ENCODE measurements at regions not wholly inside any gene's neighbourhood (a gene's known extent, or its start where the extent isn't known, plus 50 kb on each side); places are given as distances from the start of the nearest gene placed in this dataset.
"Not testable (repeated sequence)": the region's sequence is repeated elsewhere in the genome, so short reads cannot be mapped to it uniquely, and the experiment has no call there.

GRCh38 chr1:115530407-115530806 is 111.4 kb upstream of the VANGL1 start:
- ChIA-PET CTCF (no interaction called here), POLR2A (no interaction called here)
- H3K27ac Mint-ChIP-seq = no peak overlapping the region
- H3K9me3 Mint-ChIP-seq = peaks cover 3% of the 10 kb centered on the region
- intact Hi-C loops (cut with micrococcal nuclease) = no loop called here
- H3K27me3 Mint-ChIP-seq = peaks cover 7% of the 10 kb centered on the region
- TF ChIP-seq, protein P1, sequence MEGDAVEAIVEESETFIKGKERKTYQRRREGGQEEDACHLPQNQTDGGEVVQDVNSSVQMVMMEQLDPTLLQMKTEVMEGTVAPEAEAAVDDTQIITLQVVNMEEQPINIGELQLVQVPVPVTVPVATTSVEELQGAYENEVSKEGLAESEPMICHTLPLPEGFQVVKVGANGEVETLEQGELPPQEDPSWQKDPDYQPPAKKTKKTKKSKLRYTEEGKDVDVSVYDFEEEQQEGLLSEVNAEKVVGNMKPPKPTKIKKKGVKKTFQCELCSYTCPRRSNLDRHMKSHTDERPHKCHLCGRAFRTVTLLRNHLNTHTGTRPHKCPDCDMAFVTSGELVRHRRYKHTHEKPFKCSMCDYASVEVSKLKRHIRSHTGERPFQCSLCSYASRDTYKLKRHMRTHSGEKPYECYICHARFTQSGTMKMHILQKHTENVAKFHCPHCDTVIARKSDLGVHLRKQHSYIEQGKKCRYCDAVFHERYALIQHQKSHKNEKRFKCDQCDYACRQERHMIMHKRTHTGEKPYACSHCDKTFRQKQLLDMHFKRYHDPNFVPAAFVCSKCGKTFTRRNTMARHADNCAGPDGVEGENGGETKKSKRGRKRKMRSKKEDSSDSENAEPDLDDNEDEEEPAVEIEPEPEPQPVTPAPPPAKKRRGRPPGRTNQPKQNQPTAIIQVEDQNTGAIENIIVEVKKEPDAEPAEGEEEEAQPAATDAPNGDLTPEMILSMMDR (IDR thresholded peaks at IDR 0.05) = no peak
- DNase-seq (no peak), ATAC-seq (ENCODE audit: low read depth) (no peak)
- no peak overlapping the region for H3K4me3 Mint-ChIP-seq
- H3K4me1 Mint-ChIP-seq = no peaks in the 10 kb centered on the region
- no peaks in the 10 kb centered on the region for H3K36me3 Mint-ChIP-seq (ENCODE audit: low read depth)

- Mint-ChIP-seq H3K4me1 (no peaks in the 10 kb centered on the region), H3K36me3 (ENCODE audit: low read depth) (no peaks in the 10 kb centered on the region), H3K27me3 (peaks cover 7% of the 10 kb centered on the region), H3K27ac (no peak overlapping the region), H3K4me3 (no peak overlapping the region), H3K9me3 (no peaks in the 10 kb centered on the region)
- ATAC-seq (ENCODE audit: low read depth) (no peak), DNase-seq (no peak)
- TF ChIP-seq, protein P1 (IDR thresholded peaks at IDR 0.05) = no peak
- CTCF ChIA-PET = no interaction called here
- POLR2A ChIA-PET = no interaction called here
- intact Hi-C loops (cut with micrococcal nuclease) = no loop called here
These were observed 112.4 kb upstream of the VANGL1 start for GRCh38 chr1:115529216-115529897.

DNA sequence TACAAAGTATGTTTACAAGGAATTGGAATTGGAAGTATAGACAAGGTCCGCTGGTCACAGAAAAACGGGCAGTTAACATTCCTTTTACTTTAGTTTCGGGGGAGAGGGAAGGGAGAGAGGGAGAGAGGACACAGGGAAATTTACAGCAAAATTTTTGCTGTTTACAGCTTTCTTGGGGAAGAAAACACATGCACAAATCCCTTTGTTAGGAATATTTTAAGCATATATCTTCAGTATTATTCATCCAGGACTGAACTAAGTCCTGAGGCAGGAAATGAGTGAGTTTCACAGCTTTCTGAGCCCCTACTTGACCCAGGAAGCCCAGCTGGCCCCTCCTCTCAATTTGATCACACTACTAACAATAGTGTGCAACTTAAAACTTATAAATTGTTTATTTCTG is 113.4 kb upstream of the VANGL1 start:
- H3K4me3 Mint-ChIP-seq; H3K9me3 Mint-ChIP-seq; intact Hi-C loops (cut with micrococcal nuclease); DNase-seq; H3K27me3 Mint-ChIP-seq; H3K4me1 Mint-ChIP-seq; H3K36me3 Mint-ChIP-seq (ENCODE audit: low read depth); CTCF ChIA-PET; H3K27ac Mint-ChIP-seq; POLR2A ChIA-PET; ATAC-seq (ENCODE audit: low read depth): not testable (repeated sequence)

- Mint-ChIP-seq H3K27me3 (peaks cover 7% of the 10 kb centered on the region), H3K4me3 (no peak overlapping the region), H3K36me3 (ENCODE audit: low read depth) (no peaks in the 10 kb centered on the region), H3K27ac (no peak overlapping the region), H3K4me1 (no peaks in the 10 kb centered on the region), H3K9me3 (no peaks in the 10 kb centered on the region)
- ChIA-PET CTCF (no interaction called here), POLR2A (no interaction called here)
- intact Hi-C loops (cut with micrococcal nuclease) = no loop called here
- TF ChIP-seq, protein P1 (IDR thresholded peaks at IDR 0.05) = no peak
- DNase-seq (no peak), ATAC-seq (ENCODE audit: low read depth) (no peak)
These were observed 114.0 kb upstream of the VANGL1 start for GRCh38 chr1:115527746-115528145.

DNA sequence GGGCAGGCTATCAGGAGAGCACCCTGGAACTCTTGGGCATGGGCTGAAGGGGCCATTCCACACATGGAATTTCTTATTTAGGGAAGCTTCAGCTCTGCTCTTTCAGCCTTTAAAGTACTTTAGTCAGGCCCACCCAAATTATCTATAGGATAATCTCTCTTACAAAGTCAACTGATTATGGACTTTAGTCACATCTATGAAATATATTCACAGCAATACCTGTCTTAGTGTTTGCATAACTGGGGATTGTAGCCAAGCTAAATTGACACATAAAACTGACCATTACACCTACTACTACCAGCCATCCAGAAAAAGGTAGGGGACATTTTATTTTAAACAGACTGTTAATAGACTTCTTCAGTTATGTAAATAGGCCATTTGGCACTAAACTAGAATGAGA is 114.9 kb upstream of the VANGL1 start:
- ATAC-seq (ENCODE audit: low read depth) = no peak
- intact Hi-C loops (cut with micrococcal nuclease) = no loop called here
- Mint-ChIP-seq H3K36me3 (ENCODE audit: low read depth) (no peaks in the 10 kb centered on the region), H3K9me3 (no peaks in the 10 kb centered on the region), H3K27me3 (peaks cover 7% of the 10 kb centered on the region), H3K4me3 (no peak overlapping the region), H3K4me1 (no peaks in the 10 kb centered on the region), H3K27ac (no peak overlapping the region)
- POLR2A ChIA-PET = no interaction called here
- no peak for DNase-seq
- CTCF ChIA-PET = no interaction called here
- TF ChIP-seq, protein P1 (IDR thresholded peaks at IDR 0.05) = no peak

GRCh38 chr1:115524236-115524635 is 117.5 kb upstream of the VANGL1 start:
- Mint-ChIP-seq H3K4me3 (no peak overlapping the region), H3K27ac (no peak overlapping the region), H3K9me3 (no peaks in the 10 kb centered on the region), H3K36me3 (ENCODE audit: low read depth) (no peaks in the 10 kb centered on the region), H3K27me3 (peaks cover 5% of the 10 kb centered on the region), H3K4me1 (no peaks in the 10 kb centered on the region)
- TF ChIP-seq, protein P1 (IDR thresholded peaks at IDR 0.05) = no peak
- CTCF ChIA-PET = no interaction called here
- POLR2A ChIA-PET = no interaction called here
- no peak for DNase-seq
- no peak for ATAC-seq (ENCODE audit: low read depth)
- intact Hi-C loops (cut with micrococcal nuclease) = no loop called here
